HUDEP-2 (cell line): ENCODE measurements at regions not wholly inside any gene's neighbourhood (a gene's known extent, or its start where the extent isn't known, plus 50 kb on each side); places are given as distances from the start of the nearest gene placed in this dataset.
"Not testable (repeated sequence)": the region's sequence is repeated elsewhere in the genome, so short reads cannot be mapped to it uniquely, and the experiment has no call there.

Experiments used
- DNase-seq, 76 experiments: peaks; one replicate each; lab custom pipeline; 2025; ENCODE audit not compliant: unreplicated experiment in 76 of 76; lab: John Stamatoyannopoulos, UW

DNA sequence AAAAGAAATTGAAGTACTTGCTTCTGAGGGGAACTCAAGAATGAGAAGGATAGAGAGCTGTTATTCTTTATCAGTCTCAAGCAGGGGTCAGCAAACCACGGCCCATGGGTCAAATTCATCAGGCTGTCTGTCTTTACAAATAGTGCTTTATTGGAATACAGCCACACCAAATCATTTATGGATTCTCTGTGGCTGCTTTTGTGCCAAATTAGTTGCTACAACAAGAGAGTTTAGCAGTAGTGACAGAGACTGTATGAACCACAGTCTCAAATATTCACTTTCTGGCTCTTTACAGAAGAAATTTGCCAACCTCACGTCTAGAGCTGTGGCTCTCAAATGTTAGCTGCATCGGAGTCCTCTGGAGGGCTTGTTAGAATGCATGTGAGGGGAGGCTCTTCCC is 258.0 kb upstream of the RARB start:
- DNase-seq = no peak

DNA sequence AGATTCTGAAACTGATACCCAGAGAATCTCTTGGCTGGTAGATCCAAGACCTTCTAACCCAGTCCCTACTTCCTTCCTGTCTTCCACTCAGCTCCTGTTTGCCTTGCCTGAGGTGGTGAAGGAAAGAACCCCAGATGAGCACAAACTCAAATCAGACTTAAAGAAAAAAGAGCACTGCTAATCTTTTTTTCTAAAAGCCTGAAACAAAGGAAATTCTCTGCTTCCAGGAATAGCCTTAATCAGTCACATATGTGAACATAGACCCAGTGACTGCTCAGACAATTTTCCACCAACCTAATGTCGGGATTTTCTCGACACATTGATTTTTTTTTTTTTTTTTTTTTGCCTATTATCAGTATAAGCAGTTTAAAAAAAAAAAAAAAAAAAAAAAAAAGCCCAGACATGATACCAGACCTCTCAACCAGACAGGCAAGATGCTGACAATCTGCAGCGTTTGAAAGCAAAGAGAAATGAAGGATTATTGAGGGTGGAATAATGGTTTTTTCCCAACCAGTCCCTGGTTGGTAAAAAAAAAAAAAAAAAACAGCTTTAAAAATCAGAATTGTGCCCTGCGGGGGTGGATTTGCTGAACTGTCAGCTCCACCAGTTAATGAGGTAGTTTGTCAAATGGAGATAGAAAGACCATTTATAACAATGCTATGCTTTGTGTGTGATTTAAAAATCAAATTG is 256.8 kb upstream of the RARB start:
- no peak for DNase-seq

DNA sequence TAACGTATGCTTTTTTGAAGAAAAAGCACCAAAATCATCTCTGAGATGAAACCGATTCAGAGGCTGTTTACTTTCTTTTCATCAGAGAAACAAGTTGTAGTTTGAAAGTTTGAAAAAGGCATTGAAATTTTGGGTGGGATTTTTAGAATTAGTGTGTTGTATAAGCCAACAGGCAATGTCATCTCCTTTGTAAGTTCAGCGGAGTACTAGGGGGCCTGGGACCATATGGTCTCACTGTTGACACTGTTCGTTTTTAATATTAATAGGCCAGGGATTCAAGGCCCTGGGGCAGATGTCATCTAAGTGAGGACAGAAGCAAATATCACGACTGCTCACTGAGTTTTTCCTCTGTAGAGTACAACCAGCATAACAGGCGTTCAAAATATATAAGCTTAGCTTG is 256.2 kb upstream of the RARB start:
- no peak for DNase-seq

DNA sequence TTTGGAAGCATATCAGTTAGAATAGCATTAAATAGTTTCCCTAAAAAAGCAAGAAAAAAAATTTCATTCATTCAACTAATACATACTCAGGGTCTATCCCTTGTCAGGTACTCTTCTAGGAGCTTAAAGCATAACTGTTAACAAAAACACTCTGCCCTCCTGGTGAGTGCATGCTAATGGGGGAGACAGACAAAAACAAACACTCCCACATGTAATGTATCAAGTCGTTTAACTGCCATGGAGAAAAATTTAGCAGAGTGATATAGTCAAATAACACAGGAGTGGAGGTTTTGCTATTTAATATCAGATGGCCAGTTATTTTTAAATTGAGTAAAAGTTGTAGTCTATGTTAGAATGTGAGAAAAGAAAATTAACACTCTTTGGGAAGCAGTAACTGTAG is 254.5 kb upstream of the RARB start:
- DNase-seq = no peak

GRCh38 chr3:25174251-25174650 is 253.8 kb upstream of the RARB start:
- DNase-seq = no peak

DNA sequence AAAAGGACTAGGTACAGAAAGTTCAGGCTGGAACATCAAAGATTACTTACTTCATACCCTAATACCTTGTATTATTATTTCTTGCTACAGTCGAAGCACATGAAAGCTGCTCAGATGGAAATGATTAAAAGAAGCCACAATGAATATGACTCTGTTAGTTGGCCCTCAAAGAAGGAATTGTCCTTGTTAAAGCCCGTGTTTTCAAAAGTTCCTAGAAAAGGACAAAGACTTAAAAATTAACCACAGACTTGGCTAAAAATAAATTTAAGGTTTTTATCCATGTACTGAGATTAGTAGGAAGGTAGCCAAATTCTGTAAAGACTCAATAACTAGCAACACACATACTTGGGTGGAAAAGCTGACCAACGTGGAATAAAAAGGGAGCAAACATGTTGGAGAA is 251.0 kb upstream of the RARB start:
- no peak for DNase-seq

- DNase-seq = no peak
Measured at GRCh38 chr3:25178672-25179071, 249.4 kb upstream of the RARB start.

DNA sequence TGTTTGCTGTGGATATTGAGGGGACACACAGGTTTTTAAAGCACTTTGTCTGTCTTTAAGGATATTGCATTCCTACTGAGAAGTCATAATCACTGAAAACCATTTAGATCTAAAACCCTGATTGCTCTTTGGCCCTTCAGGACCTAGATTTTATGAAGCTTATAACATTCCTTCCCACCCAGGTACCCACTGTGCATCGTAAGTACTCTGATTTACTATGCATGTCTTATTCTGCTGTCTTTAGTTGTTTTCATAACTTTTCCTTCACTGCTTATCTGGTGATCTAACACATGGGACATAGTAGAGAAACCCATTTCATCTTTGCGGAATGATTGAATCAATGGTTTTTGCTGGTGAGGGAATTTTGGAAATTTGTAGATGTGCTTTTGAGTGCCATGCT is 247.0 kb upstream of the RARB start:
- no peak for DNase-seq

GRCh38 chr3:25182794-25183193 is 245.3 kb upstream of the RARB start:
- DNase-seq = no peak

- DNase-seq = no peak
Measured at GRCh38 chr3:25184641-25185250, 243.3 kb upstream of the RARB start.

- DNase-seq = no peak
Measured at GRCh38 chr3:25191673-25192072, 236.4 kb upstream of the RARB start.

DNA sequence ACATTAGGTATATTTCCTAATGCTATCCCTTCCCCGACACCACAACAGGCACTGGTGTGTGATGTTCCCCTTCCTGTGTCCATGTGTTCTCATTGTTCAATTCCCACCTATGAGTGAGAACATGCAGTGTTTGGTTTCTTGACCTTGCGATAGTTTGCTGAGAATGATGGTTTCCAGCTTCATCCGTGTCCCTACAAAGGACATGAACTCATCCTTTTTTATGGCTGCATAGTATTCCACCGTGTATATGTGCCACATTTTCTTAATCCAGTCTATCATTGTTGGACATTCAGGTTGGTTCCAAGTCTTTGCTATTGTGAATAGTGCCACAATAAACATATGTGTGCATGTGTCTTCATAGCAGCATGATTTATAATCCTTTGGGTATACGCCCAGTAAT is 228.5 kb upstream of the RARB start:
- not testable (repeated sequence) for DNase-seq

GRCh38 chr3:25212736-25213135 is 215.3 kb upstream of the RARB start:
- DNase-seq = no peak

DNA sequence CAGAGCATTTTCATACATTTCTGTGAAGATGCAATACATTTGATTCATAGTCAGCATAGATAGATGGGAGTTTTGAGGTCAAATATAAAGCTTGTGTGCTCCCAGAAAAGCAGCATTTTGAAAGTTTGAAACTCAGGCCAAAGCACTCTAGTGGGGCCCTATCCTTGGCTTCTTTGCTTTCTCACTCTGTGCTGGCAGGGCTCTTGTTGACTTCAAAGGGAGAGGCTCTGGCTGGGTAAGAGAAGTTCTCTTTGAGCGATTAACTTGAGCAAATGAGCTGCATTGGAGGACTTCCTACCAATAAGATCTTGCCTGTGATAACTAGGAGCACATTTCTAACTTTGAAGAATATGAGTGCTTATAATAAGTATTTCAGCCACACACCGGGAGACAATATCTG is 214.0 kb upstream of the RARB start:
- DNase-seq = no peak

- no peak for DNase-seq
Measured at GRCh38 chr3:25218362-25218761, 209.7 kb upstream of the RARB start.

- no peak for DNase-seq
Measured at GRCh38 chr3:25226747-25227146, 201.3 kb upstream of the RARB start.

DNA sequence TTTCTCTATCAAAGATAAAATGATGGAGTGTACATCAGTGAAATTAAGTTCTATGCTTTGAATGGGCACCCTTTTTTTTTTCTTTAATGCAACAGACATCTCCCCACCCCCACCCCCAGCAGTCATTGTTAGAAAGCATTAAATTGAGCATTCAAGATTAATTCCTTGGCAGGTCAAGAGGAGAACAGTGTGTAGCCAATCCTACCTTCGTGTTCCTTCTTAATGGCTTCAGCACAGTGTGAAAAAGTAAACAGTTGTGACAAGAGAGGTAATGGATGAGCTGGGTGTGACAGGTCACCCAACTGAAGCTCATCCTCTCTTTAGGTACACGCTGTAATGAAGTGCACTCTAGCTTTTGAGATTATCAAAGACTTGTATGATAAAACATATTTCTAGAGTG is 198.5 kb upstream of the RARB start:
- DNase-seq = no peak

DNA sequence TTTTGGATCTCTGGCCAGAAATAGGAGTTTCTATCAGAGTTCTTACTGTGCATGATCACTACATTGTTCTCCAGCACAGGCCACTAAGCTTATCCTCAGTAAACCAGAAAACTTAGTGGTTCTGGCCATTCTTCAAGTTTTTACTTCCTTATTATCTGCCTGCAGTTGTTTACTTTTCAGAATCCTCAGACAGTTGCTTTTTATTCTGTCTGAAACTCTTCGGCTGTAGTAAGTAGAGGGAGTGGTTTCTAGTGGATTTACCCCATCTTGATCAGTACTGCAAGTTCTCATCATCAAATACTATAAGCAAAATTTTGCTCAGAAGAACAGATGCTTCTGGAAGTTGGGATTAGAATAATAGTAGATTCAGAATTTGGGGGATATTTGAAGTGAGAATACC is 193.0 kb upstream of the RARB start:
- DNase-seq = no peak

GRCh38 chr3:25235466-25235865 is 192.6 kb upstream of the RARB start:
- DNase-seq = no peak

DNA sequence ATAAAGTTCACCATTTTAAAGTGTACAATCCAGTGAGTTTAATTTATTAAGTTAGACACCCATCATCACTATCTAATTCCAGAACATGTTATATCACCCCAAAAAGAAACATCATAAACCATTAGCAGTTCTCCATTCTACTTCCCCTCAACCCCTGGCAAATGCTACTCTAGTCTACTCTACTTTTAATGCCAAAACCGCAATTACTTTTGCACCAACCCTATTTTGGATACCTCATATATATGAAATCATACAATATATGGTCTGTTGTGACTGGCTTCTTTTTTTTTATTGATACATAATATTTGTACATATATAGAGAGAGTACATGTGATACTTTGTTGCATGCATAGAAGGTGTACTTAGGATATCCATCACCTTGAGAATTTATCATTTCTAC is 190.5 kb upstream of the RARB start:
- DNase-seq = no peak

DNA sequence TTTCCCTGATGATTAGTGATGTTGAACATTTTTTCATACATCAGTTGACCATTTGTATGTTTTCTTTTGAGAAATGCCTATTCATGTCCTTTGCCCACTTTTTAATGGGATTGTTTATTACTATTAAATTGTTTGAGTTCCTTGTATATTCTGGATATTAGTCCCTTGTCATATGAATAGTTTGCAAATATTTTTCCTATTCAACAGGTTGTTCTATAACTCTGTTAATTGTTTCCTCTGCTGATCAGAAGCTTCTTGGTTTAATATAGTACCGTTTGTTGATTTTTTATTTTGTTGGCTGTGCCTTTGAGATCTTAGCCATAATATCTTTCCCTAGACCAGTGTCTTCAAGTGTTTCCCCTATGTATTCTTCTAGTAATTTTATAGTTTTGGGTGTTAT is 189.0 kb upstream of the RARB start:
- no peak for DNase-seq

- no peak for DNase-seq
Measured at GRCh38 chr3:25246913-25247312, 181.2 kb upstream of the RARB start.

- DNase-seq = no peak
Measured at GRCh38 chr3:25252291-25252690, 175.8 kb upstream of the RARB start.
